ENCODE measurements at regions not wholly inside any gene's neighbourhood (a gene's known extent, or its start where the extent isn't known, plus 50 kb on each side); places are given as distances from the start of the nearest gene placed in this dataset.

- no peak for TF ChIP-seq CBX5 (IDR thresholded peaks at IDR 0.05; ENCODE audit: low read depth)
- TF ChIP-seq HSF1 (IDR thresholded peaks at IDR 0.05; ENCODE audit: low read depth, low read length): no peak
- TF ChIP-seq TAF1 (IDR thresholded peaks at IDR 0.05; ENCODE audit: borderline replicate concordance, low read depth, low read length): no peak
Observed at GRCh38 chr11:79547256-79547655, 106.4 kb upstream of the TENM4 start.
